H1 (cell line): ENCODE measurements at regions not wholly inside any gene's neighbourhood (a gene's known extent, or its start where the extent isn't known, plus 50 kb on each side); places are given as distances from the start of the nearest gene placed in this dataset.

Experiments
- CTCF ChIA-PET: fragments of 300-600 bp; sonication (Branson Sonifier 250); formaldehyde crosslinking; loops from one replicate; lab custom pipeline; 2021; ENCODE audit not compliant: partially characterized antibody; lab: Charles Lee
- POLR2A ChIA-PET: fragments of 300-600 bp; sonication (Branson Sonifier 250); formaldehyde crosslinking; loops from one replicate; lab custom pipeline; 2021; ENCODE audit warnings: inconsistent platforms; ENCODE audit not compliant: partially characterized antibody; lab: Charles Lee
- DNase-seq, 2 experiments: peaks; one replicate each; pipeline versions ENCODE4 v3.0.0 to v3.0.0-alpha.2; 2010 to 2022; ENCODE audit warnings: low spot score in 2 of 2, low read depth in 1 of 2, mixed read lengths in 1 of 2
- FAIRE-seq: peaks from 2 replicates; lab custom pipeline; 2011; peaks lifted over from hg19 to GRCh38; lab: Jason Lieb, UNC
- H2AFZ ChIP-seq: 2 replicates; pipeline ENCODE4 v1.8.1; 2012; ENCODE audit warnings: low read length, inconsistent platforms
- H2AK5ac ChIP-seq: 2 replicates; pipeline ENCODE4 v1.6.1; 2013; ENCODE audit warnings: low read depth, low read length
- H2BK120ac ChIP-seq: replicated peaks from 2 replicates; pipeline ENCODE3; 2013; ENCODE audit warnings: low read depth, low read length, inconsistent platforms
- H2BK12ac ChIP-seq: 2 replicates; pipeline ENCODE4 v1.6.1; 2013; ENCODE audit warnings: low read depth, low read length
- H2BK15ac ChIP-seq: 2 replicates; pipeline ENCODE4 v1.6.1; 2013; ENCODE audit warnings: low read length
- H2BK20ac ChIP-seq: 2 replicates; pipeline ENCODE4 v1.6.1; 2013; ENCODE audit warnings: low read length
- H2BK5ac ChIP-seq: 2 replicates; pipeline ENCODE4 v1.6.1; 2013; ENCODE audit warnings: low read depth, low read length
- H3K14ac ChIP-seq: 2 replicates; pipeline ENCODE4 v1.6.1; 2013; ENCODE audit warnings: inconsistent platforms; ENCODE audit not compliant: insufficient read length
- H3K18ac ChIP-seq: 2 replicates; pipeline ENCODE4 v1.6.1; 2013; ENCODE audit warnings: low read length; ENCODE audit errors: extremely low read depth
- H3K23ac ChIP-seq: 2 replicates; pipeline ENCODE4 v1.6.1; 2013; ENCODE audit warnings: inconsistent platforms; ENCODE audit not compliant: insufficient read length
- H3K23me2 ChIP-seq: 2 replicates; pipeline ENCODE4 v1.6.1; 2013; ENCODE audit warnings: low read depth, low read length
- H3K27ac ChIP-seq: 2 replicates; pipeline ENCODE4 v1.6.1; 2011; ENCODE audit warnings: low read depth, low read length, inconsistent platforms
- H3K27me3 ChIP-seq, 4 experiments: replicated peaks in 1 of 4; 1 replicate in 1 of 4; 2 replicates in 3 of 4; pipeline versions ENCODE4 v1.6.1 to v1.8.1; 2011 to 2013; ENCODE audit warnings: low read length in 3 of 4, mild to moderate bottlenecking in 3 of 4, inconsistent platforms in 2 of 4, mixed read lengths in 2 of 4, moderate library complexity in 1 of 4; ENCODE audit not compliant: control insufficient read depth in 3 of 4, insufficient read depth in 3 of 4; ENCODE audit errors: extremely low read depth in 1 of 4
- H3K36me3 ChIP-seq, 4 experiments: 2 replicates each; pipeline versions ENCODE4 v1.6.1 to v1.8.1; 2011 to 2013; ENCODE audit warnings: mild to moderate bottlenecking in 4 of 4, low read length in 3 of 4, moderate library complexity in 2 of 4, control low read depth in 1 of 4, inconsistent platforms in 1 of 4; ENCODE audit not compliant: insufficient read depth in 4 of 4, control insufficient read depth in 2 of 4
- H3K4ac ChIP-seq: replicated peaks from 2 replicates; pipeline ENCODE3; 2013; ENCODE audit warnings: low read length, low read depth, mixed read lengths, inconsistent platforms; ENCODE audit not compliant: insufficient read length
- H3K4me1 ChIP-seq, 4 experiments: replicated peaks in 1 of 4; 1 replicate in 1 of 4; 2 replicates in 3 of 4; pipeline versions ENCODE4 v1.6.1 to v1.8.1; 2011 to 2013; ENCODE audit warnings: low read length in 3 of 4, inconsistent platforms in 2 of 4, mixed read lengths in 1 of 4; ENCODE audit not compliant: insufficient read depth in 4 of 4, control insufficient read depth in 3 of 4
- H3K4me2 ChIP-seq, 2 experiments: 2 replicates each; pipeline versions ENCODE4 v1.6.1 to v1.8.1; 2011 to 2013; ENCODE audit warnings: low read depth in 2 of 2, low read length in 2 of 2, control low read depth in 1 of 2, inconsistent platforms in 1 of 2, mild to moderate bottlenecking in 1 of 2; ENCODE audit not compliant: insufficient read depth in 1 of 2
- H3K4me3 ChIP-seq, 4 experiments: fragments of 200-600, 300-600 bp in 1 of 4; sonication (generic), shearing (Covaris generic), sonication (Bioruptor Twin) in 1 of 4; 2 replicates each; pipeline versions ENCODE4 v1.5.1 to v1.8.1; 2011 to 2016; ENCODE audit warnings: low read length in 4 of 4, low read depth in 3 of 4, control low read depth in 2 of 4, inconsistent platforms in 2 of 4, mild to moderate bottlenecking in 2 of 4, mixed read lengths in 1 of 4, moderate library complexity in 1 of 4; ENCODE audit not compliant: insufficient read depth in 2 of 4; ENCODE audit errors: extremely low read depth in 1 of 4
- H3K56ac ChIP-seq: replicated peaks from 2 replicates; pipeline ENCODE3; 2013; ENCODE audit warnings: low read depth, mild to moderate bottlenecking, mixed read lengths, low read length, inconsistent platforms; ENCODE audit not compliant: insufficient read length
- H3K79me1 ChIP-seq: 2 replicates; pipeline ENCODE4 v1.6.1; 2013; ENCODE audit warnings: low read depth, low read length, control low read depth
- H3K79me2 ChIP-seq, 2 experiments: 2 replicates each; pipeline versions ENCODE4 v1.6.1 to v1.8.1; 2012 to 2013; ENCODE audit warnings: low read length in 2 of 2, mild to moderate bottlenecking in 2 of 2, inconsistent platforms in 1 of 2; ENCODE audit not compliant: insufficient read depth in 2 of 2, control insufficient read depth in 1 of 2
- H3K9ac ChIP-seq, 4 experiments: replicated peaks in 1 of 4; 1 replicate in 1 of 4; 2 replicates in 3 of 4; pipeline versions ENCODE4 v1.6.1 to v1.8.1; 2011 to 2013; ENCODE audit warnings: low read depth in 3 of 4, low read length in 3 of 4, control low read depth in 2 of 4, mild to moderate bottlenecking in 2 of 4, moderate library complexity in 2 of 4, inconsistent platforms in 1 of 4; ENCODE audit errors: extremely low read depth in 1 of 4
- H3K9me3 ChIP-seq, 2 experiments: 2 replicates each; pipeline versions ENCODE4 v1.6.1 to v1.8.1; 2012 to 2013; ENCODE audit warnings: mild to moderate bottlenecking in 2 of 2, moderate library complexity in 2 of 2, control low read depth in 1 of 2, inconsistent platforms in 1 of 2, low read depth in 1 of 2, low read length in 1 of 2, mixed read lengths in 1 of 2; ENCODE audit not compliant: insufficient read depth in 2 of 2
- H4K20me1 ChIP-seq, 2 experiments: replicated peaks in 1 of 2; 2 replicates each; pipeline versions ENCODE3 to v1.8.1; 2011 to 2013; ENCODE audit warnings: inconsistent platforms in 2 of 2, low read length in 2 of 2, mild to moderate bottlenecking in 1 of 2; ENCODE audit not compliant: insufficient read depth in 2 of 2, control insufficient read depth in 1 of 2
- H4K5ac ChIP-seq: 2 replicates; pipeline ENCODE4 v1.6.1; 2013; ENCODE audit warnings: low read length, low read depth, mixed read lengths, inconsistent platforms; ENCODE audit not compliant: insufficient read length
- H4K8ac ChIP-seq: 2 replicates; pipeline ENCODE4 v1.8.0; 2013; ENCODE audit warnings: mild to moderate bottlenecking, moderate library complexity, low read length, inconsistent platforms; ENCODE audit not compliant: insufficient read depth; ENCODE audit errors: extremely low read depth
- H4K91ac ChIP-seq: replicated peaks from 2 replicates; pipeline ENCODE3; 2013; ENCODE audit warnings: low read length, mixed read lengths, inconsistent platforms; ENCODE audit not compliant: insufficient read length
- MAX ChIP-seq: IDR thresholded peaks from 2 replicates; pipeline ENCODE4 v1.6.1; 2012; ENCODE audit warnings: inconsistent platforms
- RAD21 ChIP-seq, 2 experiments: IDR thresholded peaks in 1 of 2; conservative IDR thresholded peaks in 1 of 2; 2 replicates each; pipeline ENCODE4 v1.6.1; 2011; ENCODE audit warnings: low read depth in 2 of 2, low read length in 2 of 2, improper control_type of control experiment in 1 of 2, inconsistent platforms in 1 of 2, mild to moderate bottlenecking in 1 of 2, moderate library complexity in 1 of 2
- RXRA ChIP-seq: IDR thresholded peaks from 2 replicates; pipeline ENCODE4 v1.6.1; 2011; ENCODE audit warnings: low read depth, mild to moderate bottlenecking, low read length, moderate library complexity; ENCODE audit not compliant: insufficient read depth
- WGBS, 2 experiments: shearing (Covaris generic) in 1 of 2; methylation state at CpG; one replicate each; pipeline versions ENCODE4 v1.1.6 to v1.1.7; 2013 to 2015; ENCODE audit warnings: low lambda C conversion rate in 2 of 2, mixed read lengths in 2 of 2, inconsistent platforms in 1 of 2, low coverage in 1 of 2, missing lambda C conversion rate in 1 of 2; ENCODE audit not compliant: insufficient replicate concordance in 2 of 2, insufficient coverage in 1 of 2, insufficient read length in 1 of 2; ENCODE audit errors: extremely low coverage in 1 of 2, missing lambda C conversion rate in 1 of 2; 5-methylcytosine and 5-hydroxymethylcytosine counted together
- TF ChIP-seq, protein P1 (sequence below), 3 experiments: IDR thresholded peaks; 1 replicate in 2 of 3; 2 replicates in 1 of 3; pipeline versions ENCODE4 v1.5.1 to v1.6.1; 2011; ENCODE audit warnings: low read length in 3 of 3, mild to moderate bottlenecking in 3 of 3, inconsistent platforms in 2 of 3, low read depth in 1 of 3, moderate library complexity in 1 of 3; ENCODE audit not compliant: insufficient read depth in 1 of 3; ENCODE audit errors: control extremely low read depth in 1 of 3

DNA sequence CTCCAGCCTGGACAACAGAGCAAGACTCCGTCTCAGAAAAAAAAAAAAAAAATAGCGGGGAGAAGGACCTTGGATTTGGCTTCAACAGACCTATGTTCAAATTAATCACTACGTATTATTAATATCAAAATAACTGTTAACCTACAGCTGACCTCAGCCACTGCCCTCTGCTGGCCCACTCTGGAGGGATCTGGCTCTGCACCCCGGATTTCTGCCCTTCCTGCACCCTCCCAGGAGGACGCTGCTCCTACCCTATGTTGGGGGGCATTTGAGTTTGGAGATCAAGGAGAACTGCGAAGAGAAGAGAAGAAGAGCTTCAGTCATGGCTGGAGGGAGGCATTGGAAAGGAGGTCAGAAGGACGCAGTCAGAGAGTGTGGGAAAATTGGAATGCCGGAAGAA is 96.7 kb downstream of the PSMG1 start:
- no peak for FAIRE-seq
- Histone ChIP-seq H3K23ac (no peak overlapping the region), H3K27ac (no peak overlapping the region)

More for the DNA sequence above, 96.7 kb downstream of the PSMG1 start:
- Histone ChIP-seq H2AFZ (no peak overlapping the region), H4K91ac (no peak overlapping the region), H3K9ac (no peak overlapping the region), H2BK5ac (no peak overlapping the region), H3K79me1 (no peaks in the 10 kb centered on the region), H4K8ac (no peak overlapping the region), H2AK5ac (no peak overlapping the region), H4K5ac (no peak overlapping the region), H2BK120ac (no peak overlapping the region), H3K36me3 (no peaks in the 10 kb centered on the region), H3K18ac (no peak overlapping the region), H3K27me3 (no peaks in the 10 kb centered on the region; a peak in 2 of 7 replicates), H3K4me1 (peaks cover 0 to 6% (median 4%) of the 10 kb centered on the region in 4 experiments; a peak in 6 of 7 replicates), H3K79me2 (no peaks in the 10 kb centered on the region), H2BK12ac (no peak overlapping the region), H2BK15ac (no peak overlapping the region), H3K23me2 (no peaks in the 10 kb centered on the region), H2BK20ac (no peak overlapping the region), H3K56ac (no peak overlapping the region), H3K4me2 (no peak overlapping the region), H3K14ac (no peak overlapping the region), H3K4ac (no peak overlapping the region), H3K9me3 (peaks cover 2 to 6% of the 10 kb centered on the region in 2 experiments; a peak in 2 of 4 replicates), H4K20me1 (no peaks in the 10 kb centered on the region), H3K4me3 (no peak overlapping the region)
- 84% methylated on average over 6 of the region's 8 CpGs; no CpG with 5 or more reads in 1 of the 2 experiments for WGBS, 2 experiments
- ChIA-PET POLR2A (no interaction called here), CTCF (interaction anchor here (0.5 to 4.3 kb wide), 14 partner anchors 9 to 533 kb away, joined by 3 to 18 read pairs (median 4); no protein-coding TSS in a partner anchor)
- TF ChIP-seq MAX (no peak), RXRA (0 out of 2 replicates have a peak, but pooled peaks have one; percentile 34), RAD21 (IDR thresholded peaks at IDR 0.05 in 1 of 2, conservative IDR thresholded peaks at IDR 0.05 in 1 of 2; ENCODE audit: low read depth in 2 of 2, low read length in 2 of 2) (peak; percentile 16 to 30; a peak in 2 of 4 replicates)
- TF ChIP-seq, protein P1, sequence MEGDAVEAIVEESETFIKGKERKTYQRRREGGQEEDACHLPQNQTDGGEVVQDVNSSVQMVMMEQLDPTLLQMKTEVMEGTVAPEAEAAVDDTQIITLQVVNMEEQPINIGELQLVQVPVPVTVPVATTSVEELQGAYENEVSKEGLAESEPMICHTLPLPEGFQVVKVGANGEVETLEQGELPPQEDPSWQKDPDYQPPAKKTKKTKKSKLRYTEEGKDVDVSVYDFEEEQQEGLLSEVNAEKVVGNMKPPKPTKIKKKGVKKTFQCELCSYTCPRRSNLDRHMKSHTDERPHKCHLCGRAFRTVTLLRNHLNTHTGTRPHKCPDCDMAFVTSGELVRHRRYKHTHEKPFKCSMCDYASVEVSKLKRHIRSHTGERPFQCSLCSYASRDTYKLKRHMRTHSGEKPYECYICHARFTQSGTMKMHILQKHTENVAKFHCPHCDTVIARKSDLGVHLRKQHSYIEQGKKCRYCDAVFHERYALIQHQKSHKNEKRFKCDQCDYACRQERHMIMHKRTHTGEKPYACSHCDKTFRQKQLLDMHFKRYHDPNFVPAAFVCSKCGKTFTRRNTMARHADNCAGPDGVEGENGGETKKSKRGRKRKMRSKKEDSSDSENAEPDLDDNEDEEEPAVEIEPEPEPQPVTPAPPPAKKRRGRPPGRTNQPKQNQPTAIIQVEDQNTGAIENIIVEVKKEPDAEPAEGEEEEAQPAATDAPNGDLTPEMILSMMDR (IDR thresholded peaks at IDR 0.05; ENCODE audit: control extremely low read depth in 1 of 3, insufficient read depth in 1 of 3, low read depth in 1 of 3, low read length in 3 of 3): peak; percentile 27 to 42 (median 36)
- DNase-seq: no peak
